GM23338 (cell line): ENCODE measurements at regions not wholly inside any gene's neighbourhood (a gene's known extent, or its start where the extent isn't known, plus 50 kb on each side); places are given as distances from the start of the nearest gene placed in this dataset.

ENCODE experiments used
- ATAC-seq: fragments of 200-7000 bp; cut with Tn5 transposase; 3 replicates; pipeline ENCODE4 v1.9.1; 2020
- DNase-seq: peaks from one replicate; pipeline ENCODE4 v3.0.0-alpha.2; 2015; ENCODE audit warnings: low spot score
- H2AFZ ChIP-seq: fragments of 200-600 bp; sonication (generic); 2 replicates; pipeline ENCODE4 v1.8.0; 2016; ENCODE audit warnings: antibody characterized with exemption, mild to moderate bottlenecking, moderate library complexity
- H3F3A ChIP-seq: fragments of 200-600 bp; sonication (generic); replicated peaks from 2 replicates; pipeline ENCODE4 v1.8.0; 2017; ENCODE audit warnings: antibody characterized with exemption, mixed run types, low read depth
- H3K27ac ChIP-seq: fragments of 200-600 bp; sonication (generic); 2 replicates; pipeline ENCODE4 v1.6.1; 2016; ENCODE audit warnings: low read depth
- H3K27me3 ChIP-seq: fragments of 200-600 bp; sonication (generic); 2 replicates; pipeline ENCODE4 v1.8.0; 2016; ENCODE audit warnings: mild to moderate bottlenecking, mixed run types, moderate library complexity; ENCODE audit not compliant: insufficient read depth
- H3K36me3 ChIP-seq: fragments of 200-600 bp; sonication (generic); 2 replicates; pipeline ENCODE4 v1.8.0; 2016; ENCODE audit warnings: mild to moderate bottlenecking; ENCODE audit not compliant: insufficient read depth
- H3K4me1 ChIP-seq: fragments of 200-600 bp; sonication (generic); 2 replicates; pipeline ENCODE4 v1.8.0; 2016; ENCODE audit warnings: mild to moderate bottlenecking, moderate library complexity; ENCODE audit not compliant: insufficient read depth
- H3K4me2 ChIP-seq: fragments of 200-600 bp; sonication (generic); 2 replicates; pipeline ENCODE4 v1.7.1; 2017; ENCODE audit warnings: mixed run types
- H3K4me3 ChIP-seq: fragments of 200-600 bp; sonication (generic); 2 replicates; pipeline ENCODE4 v1.6.1; 2016; ENCODE audit warnings: mixed run types
- H3K79me2 ChIP-seq: fragments of 200-600 bp; sonication (generic); replicated peaks from 2 replicates; pipeline ENCODE4 v1.8.0; 2017; ENCODE audit warnings: mild to moderate bottlenecking; ENCODE audit not compliant: insufficient read depth
- H3K9me2 ChIP-seq: fragments of 200-600 bp; sonication (generic); 2 replicates; pipeline ENCODE4 v1.8.0; 2017; ENCODE audit not compliant: insufficient read depth
- H4K20me1 ChIP-seq: fragments of 200-600 bp; sonication (generic); replicated peaks from 2 replicates; pipeline ENCODE4 v1.8.0; 2017; ENCODE audit warnings: mild to moderate bottlenecking; ENCODE audit not compliant: insufficient read depth
- H3K27ac Mint-ChIP-seq: 2 replicates; pipeline ENCODE4 v1.8.0; 2020; ENCODE audit warnings: inconsistent platforms, mild to moderate bottlenecking, moderate library complexity, mixed read lengths
- H3K27me3 Mint-ChIP-seq: 3 replicates; pipeline ENCODE4 v1.8.0; 2022; ENCODE audit warnings: low read depth, mild to moderate bottlenecking, moderate library complexity, mixed read lengths, inconsistent platforms; ENCODE audit not compliant: insufficient read depth, poor library complexity
- H3K36me3 Mint-ChIP-seq: 3 replicates; pipeline ENCODE4 v1.8.0; 2021; ENCODE audit warnings: low read depth, mild to moderate bottlenecking, inconsistent platforms, moderate library complexity, mixed read lengths
- H3K4me1 Mint-ChIP-seq: 3 replicates; pipeline ENCODE4 v1.8.0; 2020; ENCODE audit warnings: mild to moderate bottlenecking, inconsistent platforms, mixed read lengths
- H3K4me3 Mint-ChIP-seq: 3 replicates; pipeline ENCODE4 v1.8.0; 2021; ENCODE audit warnings: moderate library complexity, mild to moderate bottlenecking, inconsistent platforms, mixed read lengths
- H3K9me3 Mint-ChIP-seq: 3 replicates; pipeline ENCODE4 v1.8.0; 2020; ENCODE audit warnings: moderate library complexity, mild to moderate bottlenecking, inconsistent platforms, mixed read lengths
- CREB1 ChIP-seq: fragments of 250-450 bp; sonication (Bioruptor Pico); IDR thresholded peaks from 2 replicates; pipeline ENCODE4 v1.5.0; 2020; ENCODE audit warnings: low read depth, mild to moderate bottlenecking, moderate library complexity
- CTCF ChIP-seq, 2 experiments: fragments of 200-600 bp in 1 of 2; sonication (generic) in 1 of 2; conservative IDR thresholded peaks; 2 replicates each; pipeline versions ENCODE4 v1.5.1 to v1.6.1; 2016 to 2017; ENCODE audit warnings: antibody characterized with exemption in 2 of 2, low read depth in 2 of 2, mild to moderate bottlenecking in 2 of 2, moderate library complexity in 1 of 2
- ETS1 ChIP-seq: IDR thresholded peaks from 2 replicates; pipeline ENCODE4 v1.6.1; 2016; ENCODE audit warnings: antibody characterized with exemption
- EZH2 ChIP-seq: fragments of 200-600 bp; sonication (generic); IDR thresholded peaks from one replicate; pipeline ENCODE4 v1.8.0; 2017; ENCODE audit warnings: antibody characterized with exemption, mild to moderate bottlenecking, low read depth; ENCODE audit not compliant: unreplicated experiment
- EZH2phosphoT487 ChIP-seq: fragments of 200-600 bp; sonication (generic); IDR thresholded peaks from one replicate; pipeline ENCODE4 v1.8.1; 2018; ENCODE audit warnings: antibody characterized with exemption; ENCODE audit not compliant: unreplicated experiment
- JUNB ChIP-seq: IDR thresholded peaks from one replicate; pipeline ENCODE4 v1.6.1; 2016; ENCODE audit warnings: antibody characterized with exemption; ENCODE audit not compliant: unreplicated experiment
- NANOG ChIP-seq: IDR thresholded peaks from 2 replicates; pipeline ENCODE4 v1.6.1; 2016; ENCODE audit warnings: antibody characterized with exemption, borderline replicate concordance
- POLR2AphosphoS5 ChIP-seq: IDR thresholded peaks from 2 replicates; pipeline ENCODE4 v1.6.1; 2016; ENCODE audit warnings: antibody characterized with exemption, low read depth
- STAT1 ChIP-seq: IDR thresholded peaks from one replicate; pipeline ENCODE4 v1.6.1; 2016; ENCODE audit warnings: antibody characterized with exemption; ENCODE audit not compliant: unreplicated experiment
- ZNF114 ChIP-seq: fragments of 250-450 bp; sonication (Bioruptor Pico); IDR thresholded peaks from 2 replicates; pipeline ENCODE4 v1.5.0; 2020; ENCODE audit warnings: mild to moderate bottlenecking, moderate library complexity
- ZNF331 ChIP-seq: fragments of 250-450 bp; sonication (Bioruptor Pico); IDR thresholded peaks from 2 replicates; pipeline ENCODE4 v1.5.0; 2020; ENCODE audit warnings: low read depth, mild to moderate bottlenecking, moderate library complexity
- ZNF462 ChIP-seq: fragments of 250-450 bp; sonication (Bioruptor Pico); IDR thresholded peaks from 2 replicates; pipeline ENCODE4 v1.5.0; 2020; ENCODE audit warnings: mild to moderate bottlenecking, moderate library complexity
- TF ChIP-seq, protein P1 (sequence below): IDR thresholded peaks from one replicate; pipeline ENCODE4 v1.6.1; 2018; ENCODE audit warnings: antibody characterized with exemption; ENCODE audit not compliant: unreplicated experiment

DNA sequence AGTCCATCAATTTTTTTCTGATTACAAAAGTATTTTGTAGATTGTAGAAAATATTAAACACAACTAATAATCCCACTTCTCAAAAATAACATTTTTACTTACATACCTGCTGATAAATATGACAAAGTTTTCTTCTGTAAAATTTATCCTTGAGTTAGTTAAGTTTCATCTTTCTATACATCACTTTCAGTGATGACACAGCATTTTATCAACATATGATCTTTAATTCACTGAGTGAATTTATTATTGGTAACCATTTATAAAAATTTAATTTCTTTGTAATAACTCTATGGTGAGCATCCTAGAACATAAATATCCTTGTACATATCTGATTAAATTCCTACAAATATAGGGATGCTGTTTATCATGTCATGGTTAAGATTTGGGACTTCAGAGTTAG, 385.0 kb upstream of the SLC35B3 start:
- H3F3A ChIP-seq, result no peaks in the 10 kb centered on the region
- H4K20me1 ChIP-seq, result no peaks in the 10 kb centered on the region
- H3K79me2 ChIP-seq, result no peaks in the 10 kb centered on the region
- H3K36me3 ChIP-seq, result no peaks in the 10 kb centered on the region
- H3K4me2 ChIP-seq, result no peak overlapping the region
- H3K4me3 Mint-ChIP-seq, result no peak overlapping the region
- H3K27me3 ChIP-seq, result no peaks in the 10 kb centered on the region
- no peaks in the 10 kb centered on the region for H3K36me3 Mint-ChIP-seq
- no peaks in the 10 kb centered on the region for H3K9me3 Mint-ChIP-seq
- no peak overlapping the region for H2AFZ ChIP-seq
- H3K4me1 ChIP-seq, result no peaks in the 10 kb centered on the region
- TF ChIP-seq ETS1 (no peak), STAT1 (no peak), JUNB (no peak), CTCF (conservative IDR thresholded peaks at IDR 0.05; ENCODE audit: low read depth in 2 of 2) (no peak), POLR2AphosphoS5 (no peak), EZH2 (no peak), ZNF331 (CRISPR knock-in tag) (no peak), ZNF114 (CRISPR knock-in tag) (no peak), EZH2phosphoT487 (no peak), CREB1 (CRISPR knock-in tag) (no peak), ZNF462 (CRISPR knock-in tag) (no peak), NANOG (no peak)
- TF ChIP-seq, protein P1, sequence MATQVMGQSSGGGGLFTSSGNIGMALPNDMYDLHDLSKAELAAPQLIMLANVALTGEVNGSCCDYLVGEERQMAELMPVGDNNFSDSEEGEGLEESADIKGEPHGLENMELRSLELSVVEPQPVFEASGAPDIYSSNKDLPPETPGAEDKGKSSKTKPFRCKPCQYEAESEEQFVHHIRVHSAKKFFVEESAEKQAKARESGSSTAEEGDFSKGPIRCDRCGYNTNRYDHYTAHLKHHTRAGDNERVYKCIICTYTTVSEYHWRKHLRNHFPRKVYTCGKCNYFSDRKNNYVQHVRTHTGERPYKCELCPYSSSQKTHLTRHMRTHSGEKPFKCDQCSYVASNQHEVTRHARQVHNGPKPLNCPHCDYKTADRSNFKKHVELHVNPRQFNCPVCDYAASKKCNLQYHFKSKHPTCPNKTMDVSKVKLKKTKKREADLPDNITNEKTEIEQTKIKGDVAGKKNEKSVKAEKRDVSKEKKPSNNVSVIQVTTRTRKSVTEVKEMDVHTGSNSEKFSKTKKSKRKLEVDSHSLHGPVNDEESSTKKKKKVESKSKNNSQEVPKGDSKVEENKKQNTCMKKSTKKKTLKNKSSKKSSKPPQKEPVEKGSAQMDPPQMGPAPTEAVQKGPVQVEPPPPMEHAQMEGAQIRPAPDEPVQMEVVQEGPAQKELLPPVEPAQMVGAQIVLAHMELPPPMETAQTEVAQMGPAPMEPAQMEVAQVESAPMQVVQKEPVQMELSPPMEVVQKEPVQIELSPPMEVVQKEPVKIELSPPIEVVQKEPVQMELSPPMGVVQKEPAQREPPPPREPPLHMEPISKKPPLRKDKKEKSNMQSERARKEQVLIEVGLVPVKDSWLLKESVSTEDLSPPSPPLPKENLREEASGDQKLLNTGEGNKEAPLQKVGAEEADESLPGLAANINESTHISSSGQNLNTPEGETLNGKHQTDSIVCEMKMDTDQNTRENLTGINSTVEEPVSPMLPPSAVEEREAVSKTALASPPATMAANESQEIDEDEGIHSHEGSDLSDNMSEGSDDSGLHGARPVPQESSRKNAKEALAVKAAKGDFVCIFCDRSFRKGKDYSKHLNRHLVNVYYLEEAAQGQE, result no peak
- no peak for ATAC-seq
- H3K9me2 ChIP-seq, result no peaks in the 10 kb centered on the region
- no peak for DNase-seq
- H3K27ac Mint-ChIP-seq, result no peak overlapping the region
- H3K27me3 Mint-ChIP-seq, result no peaks in the 10 kb centered on the region
- H3K4me3 ChIP-seq, result no peak overlapping the region
- no peak overlapping the region for H3K27ac ChIP-seq
- H3K4me1 Mint-ChIP-seq, result no peaks in the 10 kb centered on the region
